Epidermal melanocyte (primary cell): ENCODE measurements at regions not wholly inside any gene's neighbourhood (a gene's known extent, or its start where the extent isn't known, plus 50 kb on each side); places are given as distances from the start of the nearest gene placed in this dataset.
"Not testable (repeated sequence)": the region's sequence is repeated elsewhere in the genome, so short reads cannot be mapped to it uniquely, and the experiment has no call there.

ENCODE experiments used
- DNase-seq: peaks from one replicate; pipeline ENCODE4 v3.0.0; 2011; ENCODE audit warnings: low spot score; ENCODE audit not compliant: insufficient read length

- no peak for DNase-seq
Measured at GRCh38 chr4:138800421-138800820, 215.2 kb upstream of the NOCT start.

- no peak for DNase-seq
Measured at GRCh38 chr4:138798404-138798803, 217.2 kb upstream of the NOCT start.

DNA sequence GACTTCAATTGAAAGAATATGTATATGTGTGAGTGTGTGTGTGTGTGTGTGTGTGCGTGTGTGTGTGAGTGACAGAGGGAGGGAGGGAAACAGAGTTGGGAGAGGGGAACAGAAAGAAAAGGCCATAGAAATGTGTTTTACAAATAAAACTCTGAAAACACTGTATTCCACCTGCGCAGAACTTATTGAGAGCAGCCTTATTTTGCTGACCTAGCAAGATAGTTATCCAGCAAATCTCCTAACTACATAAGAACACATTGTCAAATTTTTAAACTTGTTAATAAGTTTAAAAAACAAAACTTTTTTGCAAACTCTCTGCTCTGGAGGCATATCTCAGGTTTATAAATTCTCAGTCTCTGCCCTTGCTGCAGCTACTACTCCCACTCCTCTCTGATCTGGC lies 217.9 kb upstream of the NOCT start:
- no peak for DNase-seq

DNA sequence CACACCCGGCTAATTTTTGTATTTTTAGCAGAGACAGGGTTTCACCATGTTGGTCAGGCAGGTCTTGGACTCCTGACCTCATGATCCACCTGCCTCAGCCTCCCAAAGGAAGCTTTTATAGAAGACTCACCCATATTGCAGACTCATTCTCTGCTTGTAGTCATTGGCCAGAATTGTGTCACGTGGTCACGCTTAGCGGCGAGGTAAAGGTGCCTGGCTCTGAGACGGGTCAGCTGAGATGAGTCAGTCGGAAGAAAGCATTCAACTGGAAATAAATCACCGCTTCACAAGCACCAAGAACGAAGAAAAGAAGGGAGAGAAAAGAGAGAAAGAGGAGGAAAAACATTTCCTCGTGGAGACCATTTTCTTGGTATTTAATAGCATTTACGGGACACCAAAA lies 218.8 kb upstream of the NOCT start:
- no peak for DNase-seq

- no peak for DNase-seq
Measured at GRCh38 chr4:138790706-138791340, 224.8 kb upstream of the NOCT start.

DNA sequence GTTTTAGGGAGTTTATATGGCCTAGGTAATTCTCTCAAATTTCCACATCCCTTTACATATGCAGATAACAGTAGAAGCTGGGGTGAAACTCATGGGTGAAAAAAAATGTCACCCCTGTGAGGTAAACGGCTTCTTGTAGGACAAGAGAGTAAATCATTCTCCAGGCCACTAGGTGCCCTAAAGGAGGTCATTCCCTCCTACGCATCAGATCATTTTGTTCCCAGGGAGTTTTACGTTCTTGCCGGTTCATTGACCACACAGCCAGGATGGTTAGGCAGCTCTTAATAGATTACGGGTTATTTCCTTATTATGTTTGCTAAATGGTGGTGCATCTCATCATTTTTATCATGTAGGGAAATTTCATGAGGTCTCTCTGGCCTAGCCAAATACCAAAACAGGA lies 225.8 kb upstream of the NOCT start:
- DNase-seq = no peak

DNA sequence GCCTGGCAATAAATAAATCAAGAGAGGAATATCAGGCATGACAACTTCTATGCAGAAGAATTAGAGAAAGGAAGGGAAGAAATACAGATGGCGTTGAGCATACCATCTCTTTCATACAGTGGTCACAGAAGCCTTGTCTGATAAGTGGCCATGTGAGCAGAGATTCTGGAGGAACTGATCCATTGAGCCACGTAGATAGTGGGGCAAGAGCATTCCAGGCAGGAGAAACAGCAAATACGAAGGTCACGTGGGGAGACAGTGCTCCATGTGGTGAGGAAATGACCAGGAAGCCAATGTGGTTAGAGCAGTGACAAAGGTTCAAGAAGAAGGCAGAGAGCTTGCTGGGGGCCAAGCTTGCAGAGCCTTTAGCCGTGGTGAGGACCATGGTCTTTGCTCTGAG lies 226.7 kb upstream of the NOCT start:
- no peak for DNase-seq

- no peak for DNase-seq
Measured at GRCh38 chr4:138788267-138788790, 227.3 kb upstream of the NOCT start.

DNA sequence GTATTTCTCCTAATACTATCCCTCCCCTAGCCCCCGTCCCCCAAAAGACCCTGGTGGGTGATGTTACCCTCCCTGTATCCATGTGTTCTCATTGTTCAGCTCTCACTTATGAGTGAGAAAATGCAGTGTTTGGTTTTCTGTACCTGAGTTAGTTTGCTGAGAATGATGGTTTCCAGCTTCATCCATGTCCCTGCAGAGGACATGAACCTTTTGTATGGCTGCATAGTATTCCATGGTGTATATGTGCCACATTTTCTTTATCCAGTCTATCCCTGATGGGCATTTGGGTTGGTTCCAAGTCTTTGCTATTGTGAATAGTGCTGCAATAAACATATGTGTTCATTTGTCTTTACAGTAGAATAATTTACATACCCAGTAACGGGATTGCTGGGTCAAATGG lies 235.8 kb upstream of the NOCT start:
- not testable (repeated sequence) for DNase-seq

- DNase-seq = no peak
Measured at GRCh38 chr4:138775890-138776289, 239.7 kb upstream of the NOCT start.

DNA sequence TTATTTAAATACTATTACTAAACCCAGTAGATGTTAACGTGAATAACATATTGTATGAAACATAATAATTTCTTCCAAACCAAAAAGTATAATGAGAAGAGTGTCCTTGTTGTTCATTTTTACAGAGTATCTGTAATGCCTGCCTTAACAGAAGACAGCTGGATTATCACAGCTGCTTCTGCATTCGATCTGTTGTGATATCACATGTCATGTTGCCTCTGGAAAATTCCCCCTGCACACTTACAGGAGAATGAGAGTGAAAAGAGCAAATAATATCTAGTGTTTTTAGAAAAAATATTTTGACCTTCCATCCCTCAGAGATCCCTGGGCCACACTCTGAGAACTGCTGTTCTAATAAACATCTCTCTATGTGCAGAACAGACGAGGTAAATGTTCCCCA lies 240.1 kb upstream of the NOCT start:
- no peak for DNase-seq

GRCh38 chr4:138774940-138775339 lies 240.6 kb upstream of the NOCT start:
- DNase-seq = no peak

DNA sequence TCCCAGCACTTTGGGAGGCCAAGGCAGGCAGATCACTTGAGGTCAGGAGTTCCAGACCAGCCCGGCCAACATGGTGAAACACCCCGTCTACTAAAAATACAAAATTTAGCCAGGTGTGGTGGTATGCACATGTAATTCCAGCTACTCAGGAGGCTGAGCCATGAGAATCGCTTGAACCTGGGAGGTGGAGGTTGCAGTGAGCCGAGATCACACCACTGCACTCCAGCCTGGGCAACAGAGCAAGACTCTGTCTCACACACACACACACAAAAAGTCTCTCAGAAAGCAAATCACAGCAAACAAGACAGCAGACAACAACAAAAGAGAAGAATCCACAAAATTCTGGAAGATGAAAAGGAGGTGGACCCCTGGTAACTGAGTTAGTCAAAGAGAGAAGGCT lies 241.5 kb upstream of the NOCT start:
- not testable (repeated sequence) for DNase-seq

GRCh38 chr4:138773321-138773720 lies 242.3 kb upstream of the NOCT start:
- DNase-seq = no peak

DNA sequence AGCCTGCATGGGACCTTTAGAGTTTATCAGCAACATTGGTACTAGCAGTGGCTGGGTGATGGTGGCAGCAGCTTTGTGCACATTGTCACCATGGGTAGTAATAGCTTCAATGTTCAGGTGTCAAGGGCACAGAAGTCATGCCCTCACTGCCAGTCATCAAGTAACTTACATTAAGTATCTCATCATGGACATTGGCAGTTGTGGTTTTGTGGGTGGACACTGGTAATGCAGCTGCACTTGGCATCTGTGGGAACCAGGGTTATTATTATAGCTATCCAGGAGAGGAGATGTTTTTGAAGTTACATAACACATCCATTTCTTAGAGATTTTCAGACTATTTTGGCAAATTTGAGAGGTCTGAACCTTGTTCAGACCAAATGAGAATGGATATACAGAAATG lies 243.2 kb upstream of the NOCT start:
- DNase-seq = no peak

GRCh38 chr4:138770818-138771217 lies 244.8 kb upstream of the NOCT start:
- DNase-seq = no peak

- DNase-seq = no peak
Measured at GRCh38 chr4:138766332-138766731, 249.2 kb upstream of the NOCT start.

DNA sequence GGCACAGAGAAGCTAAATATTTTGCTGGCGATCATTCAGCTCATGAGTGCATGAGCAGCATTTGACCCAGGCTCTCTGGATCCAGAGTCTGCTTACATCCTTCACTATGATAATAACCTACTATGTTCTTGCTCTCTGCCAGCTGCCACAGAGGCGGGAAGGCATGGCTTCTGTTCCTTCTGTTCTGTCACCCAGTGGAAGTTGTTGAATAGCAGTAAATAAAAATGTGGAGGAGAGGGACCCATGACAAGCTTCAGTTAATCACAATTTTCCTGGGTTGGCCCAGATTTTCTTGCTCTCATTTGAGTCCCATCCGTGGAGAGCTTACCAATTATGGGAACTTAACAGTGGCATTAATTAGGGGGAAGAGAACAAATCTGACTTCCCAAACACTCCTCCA lies 250.1 kb upstream of the NOCT start:
- DNase-seq = no peak

DNA sequence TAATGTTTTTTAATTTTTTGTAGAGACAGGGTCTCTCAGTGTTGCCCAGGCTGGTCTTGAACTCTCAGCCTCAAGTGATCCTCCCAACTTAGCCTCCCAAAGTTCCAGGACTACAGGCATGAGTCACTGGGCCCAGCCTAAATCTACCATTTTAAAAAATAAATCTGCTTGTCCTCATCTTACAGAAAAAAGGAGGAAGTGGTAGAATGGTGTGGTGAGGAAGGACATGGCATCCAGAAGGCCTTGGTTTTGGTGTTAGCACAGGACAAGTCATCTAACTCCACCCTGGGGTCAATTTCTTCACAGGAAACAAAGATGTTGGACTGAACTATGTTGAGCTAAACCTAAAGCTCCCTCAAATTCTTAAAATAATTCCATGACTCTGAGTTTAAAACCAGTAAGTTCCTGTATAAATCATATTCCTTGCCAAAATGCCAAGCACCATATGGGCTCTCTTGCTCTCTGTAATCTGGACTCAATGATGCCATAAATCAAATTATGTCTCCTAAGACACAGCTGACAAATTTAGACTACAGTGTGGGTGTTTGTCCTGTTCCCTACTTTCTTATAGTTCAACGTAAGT lies 253.9 kb upstream of the NOCT start:
- no peak for DNase-seq

DNA sequence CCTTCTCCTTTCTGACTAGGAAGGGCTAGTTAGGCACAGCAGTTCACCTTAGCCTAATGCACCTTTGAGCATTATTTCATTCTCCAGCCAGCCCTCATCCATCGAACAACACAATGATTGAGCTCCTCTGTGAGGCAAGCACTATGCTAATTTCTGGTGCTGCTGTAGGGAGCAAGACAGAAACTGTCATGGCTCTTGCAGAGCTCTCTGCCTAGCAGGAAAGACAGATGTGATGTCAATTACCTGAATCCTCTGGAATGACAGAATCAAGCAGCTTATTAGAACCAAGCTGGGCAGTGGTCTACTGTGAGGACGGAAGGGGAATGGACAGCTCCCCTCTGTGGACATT lies 256.1 kb upstream of the NOCT start:
- no peak for DNase-seq

DNA sequence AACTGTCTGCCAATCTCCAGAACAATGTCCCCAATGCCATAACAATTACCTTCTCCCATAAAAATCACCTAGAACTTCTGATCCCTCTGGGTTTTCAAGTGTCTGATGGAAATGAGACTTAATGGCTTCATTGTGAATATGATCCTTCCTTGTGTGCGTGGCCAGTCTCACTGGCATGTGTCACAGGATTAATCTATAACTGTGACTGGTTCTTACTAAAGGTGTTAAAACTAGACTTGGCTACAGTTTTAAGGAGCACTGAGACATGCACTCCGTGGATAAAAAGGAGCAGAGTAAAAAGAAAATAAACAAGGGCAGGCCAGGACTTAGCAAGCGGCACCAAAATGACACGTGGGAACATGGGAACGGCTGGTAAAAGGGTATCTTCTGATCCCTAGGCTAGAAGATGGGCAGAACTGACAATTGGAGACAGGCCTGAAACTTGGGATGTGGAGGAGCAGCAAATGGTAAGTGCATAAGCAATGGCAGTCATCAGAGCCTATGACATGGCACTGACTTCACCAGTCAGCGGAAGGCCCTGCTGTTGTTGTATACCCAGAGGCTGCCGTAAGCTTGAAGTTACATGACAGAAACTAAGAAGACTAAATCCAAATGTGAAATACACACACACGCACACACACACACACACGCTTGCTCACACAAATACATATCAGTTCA lies 256.6 kb upstream of the NOCT start:
- DNase-seq = no peak

- no peak for DNase-seq
Measured at GRCh38 chr4:138758196-138758595, 257.4 kb upstream of the NOCT start.

- DNase-seq = no peak
Measured at GRCh38 chr4:138757432-138757831, 258.1 kb upstream of the NOCT start.
